GM12878 (cell line): ENCODE measurements at regions not wholly inside any gene's neighbourhood (a gene's known extent, or its start where the extent isn't known, plus 50 kb on each side); places are given as distances from the start of the nearest gene placed in this dataset.
A peak's percentile ranks its signal among the peaks of the same experiment; 100 is the strongest.

ENCODE experiments used
- CTCF ChIP-seq, 3 experiments: IDR thresholded peaks in 2 of 3; conservative IDR thresholded peaks in 1 of 3; 2 replicates each; pipeline ENCODE4 v1.5.1; 2011; ENCODE audit warnings: low read depth in 3 of 3, low read length in 3 of 3, mild to moderate bottlenecking in 3 of 3, control low read depth in 2 of 3, moderate library complexity in 2 of 3, inconsistent platforms in 1 of 3, mixed read lengths in 1 of 3; ENCODE audit not compliant: control insufficient read depth in 2 of 3, insufficient read depth in 1 of 3; ENCODE audit errors: extremely low read depth in 1 of 3
- ETV6 ChIP-seq, 2 experiments: fragments of 450-650 bp in 1 of 2; IDR thresholded peaks in 1 of 2; conservative IDR thresholded peaks in 1 of 2; 2 replicates each; pipeline ENCODE4 v1.6.1; 2014; ENCODE audit warnings: antibody characterized with exemption in 1 of 2, borderline replicate concordance in 1 of 2, low read depth in 1 of 2, mild to moderate bottlenecking in 1 of 2, moderate library complexity in 1 of 2
- EZH2 ChIP-seq: IDR thresholded peaks from 2 replicates; pipeline ENCODE4 v1.6.1; 2012; ENCODE audit warnings: low read depth, mild to moderate bottlenecking, control low read depth, inconsistent platforms, low read length, borderline replicate concordance; ENCODE audit not compliant: control insufficient read depth
- FOXM1 ChIP-seq: IDR thresholded peaks from 2 replicates; pipeline ENCODE4 v1.6.1; 2012; ENCODE audit warnings: low read depth, mild to moderate bottlenecking, inconsistent platforms, low read length, moderate library complexity
- IRF3 ChIP-seq: fragments of 450-650 bp; IDR thresholded peaks from 2 replicates; pipeline ENCODE4 v1.6.1; 2014; ENCODE audit warnings: mild to moderate bottlenecking
- KAT2A ChIP-seq: conservative IDR thresholded peaks from 2 replicates; pipeline ENCODE4 v1.6.1; 2011; ENCODE audit warnings: low read depth, low read length; ENCODE audit not compliant: control insufficient read depth
- MAX ChIP-seq: IDR thresholded peaks from 2 replicates; pipeline ENCODE4 v1.6.1; 2012; ENCODE audit warnings: low read depth, low read length, improper control_type of control experiment
- MXI1 ChIP-seq: fragments of 150-350 bp; IDR thresholded peaks from 2 replicates; pipeline ENCODE4 v1.6.1; 2011; ENCODE audit warnings: low read depth, mild to moderate bottlenecking, inconsistent platforms, low read length, improper control_type of control experiment
- NR2C2 ChIP-seq: IDR thresholded peaks from 2 replicates; pipeline ENCODE4 v1.6.1; 2011; ENCODE audit warnings: borderline replicate concordance, low read depth; ENCODE audit not compliant: control insufficient read depth, insufficient read length
- RB1 ChIP-seq: fragments of 450-650 bp; formaldehyde crosslinking; IDR thresholded peaks from 2 replicates; pipeline ENCODE4 v1.6.1; 2017; ENCODE audit warnings: mild to moderate bottlenecking, borderline replicate concordance
- SMARCA5 ChIP-seq: fragments of 450-650 bp; IDR thresholded peaks from 2 replicates; pipeline ENCODE4 v1.6.1; 2017; ENCODE audit warnings: mild to moderate bottlenecking
- SMC3 ChIP-seq: IDR thresholded peaks from 2 replicates; pipeline ENCODE4 v1.6.1; 2011; ENCODE audit warnings: low read length, improper control_type of control experiment, borderline replicate concordance
- SPI1 ChIP-seq: IDR thresholded peaks from 2 replicates; pipeline ENCODE4 v1.6.1; 2011; ENCODE audit warnings: low read depth, mild to moderate bottlenecking, low read length, moderate library complexity, borderline replicate concordance; ENCODE audit not compliant: insufficient read depth
- SUPT20H ChIP-seq: IDR thresholded peaks from 2 replicates; pipeline ENCODE4 v1.6.1; 2011; ENCODE audit warnings: low read depth, mild to moderate bottlenecking, low read length, moderate library complexity, borderline replicate concordance; ENCODE audit not compliant: control insufficient read depth
- TAF1 ChIP-seq: IDR thresholded peaks from 2 replicates; pipeline ENCODE4 v1.6.1; 2011; ENCODE audit warnings: mild to moderate bottlenecking, low read depth, low read length, borderline replicate concordance
- TF ChIP-seq, protein P1 (sequence below): fragments of 450-650 bp; IDR thresholded peaks from 2 replicates; pipeline ENCODE4 v1.6.1; 2016; ENCODE audit warnings: mild to moderate bottlenecking
- TF ChIP-seq, protein P2 (sequence below): fragments of 450-650 bp; IDR thresholded peaks from 2 replicates; pipeline ENCODE4 v1.6.1; 2017; ENCODE audit warnings: mild to moderate bottlenecking, low read depth, inconsistent platforms; ENCODE audit not compliant: poor library complexity, severe bottlenecking
- TF ChIP-seq, protein P3 (sequence below): fragments of 450-650 bp; IDR thresholded peaks from 2 replicates; pipeline ENCODE4 v1.6.1; 2018; ENCODE audit warnings: borderline replicate concordance, mild to moderate bottlenecking; ENCODE audit not compliant: partially characterized antibody

DNA sequence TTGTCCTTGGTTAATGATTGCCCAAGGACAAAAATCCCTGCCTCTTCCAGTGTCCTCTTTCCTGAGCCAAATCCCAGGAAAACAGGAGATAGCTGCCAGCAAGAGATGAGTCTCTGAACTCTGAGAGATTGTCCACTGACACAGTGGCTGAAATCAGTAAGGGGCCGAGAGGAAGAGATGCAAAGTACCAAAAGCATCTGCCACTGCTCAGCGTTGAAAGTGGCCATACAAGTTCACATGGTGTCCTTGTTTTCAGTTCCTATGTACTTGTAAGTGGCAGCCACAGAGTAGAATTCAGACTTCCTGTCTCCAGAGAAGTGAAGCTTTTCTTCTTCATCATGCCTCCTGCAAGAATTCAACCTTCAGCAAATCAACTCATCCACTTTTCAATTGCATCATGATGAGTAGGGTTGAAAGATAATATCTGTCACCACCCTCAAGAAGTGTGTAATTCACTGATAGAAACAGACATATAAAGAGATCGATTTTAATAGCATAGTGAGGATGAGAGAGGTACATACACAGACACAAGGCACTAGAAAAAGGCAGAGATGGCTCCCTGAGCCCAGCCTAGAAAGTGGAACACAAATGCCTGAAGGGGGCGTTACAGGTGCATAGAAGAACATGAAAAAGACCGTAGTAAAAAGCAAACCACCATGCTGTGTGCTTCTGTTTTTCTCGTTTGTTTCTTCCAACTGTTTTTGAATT is 185.8 kb downstream of the MRPL39 start (continued):
- TF ChIP-seq, protein P1, sequence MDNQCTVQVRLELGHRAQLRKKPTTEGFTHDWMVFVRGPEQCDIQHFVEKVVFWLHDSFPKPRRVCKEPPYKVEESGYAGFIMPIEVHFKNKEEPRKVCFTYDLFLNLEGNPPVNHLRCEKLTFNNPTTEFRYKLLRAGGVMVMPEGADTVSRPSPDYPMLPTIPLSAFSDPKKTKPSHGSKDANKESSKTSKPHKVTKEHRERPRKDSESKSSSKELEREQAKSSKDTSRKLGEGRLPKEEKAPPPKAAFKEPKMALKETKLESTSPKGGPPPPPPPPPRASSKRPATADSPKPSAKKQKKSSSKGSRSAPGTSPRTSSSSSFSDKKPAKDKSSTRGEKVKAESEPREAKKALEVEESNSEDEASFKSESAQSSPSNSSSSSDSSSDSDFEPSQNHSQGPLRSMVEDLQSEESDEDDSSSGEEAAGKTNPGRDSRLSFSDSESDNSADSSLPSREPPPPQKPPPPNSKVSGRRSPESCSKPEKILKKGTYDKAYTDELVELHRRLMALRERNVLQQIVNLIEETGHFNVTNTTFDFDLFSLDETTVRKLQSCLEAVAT: peak; percentile 70
- TF ChIP-seq EZH2: no peak
- no peak for TF ChIP-seq SUPT20H
- TF ChIP-seq, protein P2, sequence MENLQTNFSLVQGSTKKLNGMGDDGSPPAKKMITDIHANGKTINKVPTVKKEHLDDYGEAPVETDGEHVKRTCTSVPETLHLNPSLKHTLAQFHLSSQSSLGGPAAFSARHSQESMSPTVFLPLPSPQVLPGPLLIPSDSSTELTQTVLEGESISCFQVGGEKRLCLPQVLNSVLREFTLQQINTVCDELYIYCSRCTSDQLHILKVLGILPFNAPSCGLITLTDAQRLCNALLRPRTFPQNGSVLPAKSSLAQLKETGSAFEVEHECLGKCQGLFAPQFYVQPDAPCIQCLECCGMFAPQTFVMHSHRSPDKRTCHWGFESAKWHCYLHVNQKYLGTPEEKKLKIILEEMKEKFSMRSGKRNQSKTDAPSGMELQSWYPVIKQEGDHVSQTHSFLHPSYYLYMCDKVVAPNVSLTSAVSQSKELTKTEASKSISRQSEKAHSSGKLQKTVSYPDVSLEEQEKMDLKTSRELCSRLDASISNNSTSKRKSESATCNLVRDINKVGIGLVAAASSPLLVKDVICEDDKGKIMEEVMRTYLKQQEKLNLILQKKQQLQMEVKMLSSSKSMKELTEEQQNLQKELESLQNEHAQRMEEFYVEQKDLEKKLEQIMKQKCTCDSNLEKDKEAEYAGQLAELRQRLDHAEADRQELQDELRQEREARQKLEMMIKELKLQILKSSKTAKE: peak; percentile 65
- peak; percentile 81; the same call in 1 of the 2 replicates for TF ChIP-seq FOXM1
- TF ChIP-seq SMC3: peak; percentile 68
- TF ChIP-seq CTCF (IDR thresholded peaks at IDR 0.05 in 2 of 3, conservative IDR thresholded peaks at IDR 0.05 in 1 of 3; ENCODE audit: control insufficient read depth in 2 of 3, extremely low read depth in 1 of 3, insufficient read depth in 1 of 3, low read depth in 3 of 3, low read length in 3 of 3): peak; percentile 65 to 84 (median 71); a peak in 4 of 6 replicates
- no peak for TF ChIP-seq NR2C2
- peak; percentile 26; the same call in 1 of the 2 replicates for TF ChIP-seq TAF1
- peak; percentile 50; the same call in 1 of the 2 replicates for TF ChIP-seq MAX
- no peak for TF ChIP-seq SMARCA5
- peak in 1 of 2 experiments; percentile 43; a peak in 1 of 4 replicates for TF ChIP-seq ETV6 (conservative IDR thresholded peaks at IDR 0.05 in 1 of 2, IDR thresholded peaks at IDR 0.05 in 1 of 2; ENCODE audit: borderline replicate concordance in 1 of 2, low read depth in 1 of 2)
- peak; percentile 23; the same call in 1 of the 2 replicates for TF ChIP-seq RB1
- TF ChIP-seq IRF3: no peak
- TF ChIP-seq, protein P3, sequence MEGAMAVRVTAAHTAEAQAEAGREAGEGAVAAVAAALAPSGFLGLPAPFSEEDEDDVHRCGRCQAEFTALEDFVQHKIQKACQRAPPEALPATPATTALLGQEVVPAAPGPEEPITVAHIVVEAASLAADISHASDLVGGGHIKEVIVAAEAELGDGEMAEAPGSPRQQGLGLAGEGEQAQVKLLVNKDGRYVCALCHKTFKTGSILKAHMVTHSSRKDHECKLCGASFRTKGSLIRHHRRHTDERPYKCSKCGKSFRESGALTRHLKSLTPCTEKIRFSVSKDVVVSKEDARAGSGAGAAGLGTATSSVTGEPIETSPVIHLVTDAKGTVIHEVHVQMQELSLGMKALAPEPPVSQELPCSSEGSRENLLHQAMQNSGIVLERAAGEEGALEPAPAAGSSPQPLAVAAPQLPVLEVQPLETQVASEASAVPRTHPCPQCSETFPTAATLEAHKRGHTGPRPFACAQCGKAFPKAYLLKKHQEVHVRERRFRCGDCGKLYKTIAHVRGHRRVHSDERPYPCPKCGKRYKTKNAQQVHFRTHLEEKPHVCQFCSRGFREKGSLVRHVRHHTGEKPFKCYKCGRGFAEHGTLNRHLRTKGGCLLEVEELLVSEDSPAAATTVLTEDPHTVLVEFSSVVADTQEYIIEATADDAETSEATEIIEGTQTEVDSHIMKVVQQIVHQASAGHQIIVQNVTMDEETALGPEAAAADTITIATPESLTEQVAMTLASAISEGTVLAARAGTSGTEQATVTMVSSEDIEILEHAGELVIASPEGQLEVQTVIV: no peak
- TF ChIP-seq KAT2A: no peak
- peak; percentile 83 for TF ChIP-seq SPI1
- TF ChIP-seq MXI1: peak; percentile 77
